ENCODE measurements at regions not wholly inside any gene's neighbourhood (a gene's known extent, or its start where the extent isn't known, plus 50 kb on each side); places are given as distances from the start of the nearest gene placed in this dataset.

DNA sequence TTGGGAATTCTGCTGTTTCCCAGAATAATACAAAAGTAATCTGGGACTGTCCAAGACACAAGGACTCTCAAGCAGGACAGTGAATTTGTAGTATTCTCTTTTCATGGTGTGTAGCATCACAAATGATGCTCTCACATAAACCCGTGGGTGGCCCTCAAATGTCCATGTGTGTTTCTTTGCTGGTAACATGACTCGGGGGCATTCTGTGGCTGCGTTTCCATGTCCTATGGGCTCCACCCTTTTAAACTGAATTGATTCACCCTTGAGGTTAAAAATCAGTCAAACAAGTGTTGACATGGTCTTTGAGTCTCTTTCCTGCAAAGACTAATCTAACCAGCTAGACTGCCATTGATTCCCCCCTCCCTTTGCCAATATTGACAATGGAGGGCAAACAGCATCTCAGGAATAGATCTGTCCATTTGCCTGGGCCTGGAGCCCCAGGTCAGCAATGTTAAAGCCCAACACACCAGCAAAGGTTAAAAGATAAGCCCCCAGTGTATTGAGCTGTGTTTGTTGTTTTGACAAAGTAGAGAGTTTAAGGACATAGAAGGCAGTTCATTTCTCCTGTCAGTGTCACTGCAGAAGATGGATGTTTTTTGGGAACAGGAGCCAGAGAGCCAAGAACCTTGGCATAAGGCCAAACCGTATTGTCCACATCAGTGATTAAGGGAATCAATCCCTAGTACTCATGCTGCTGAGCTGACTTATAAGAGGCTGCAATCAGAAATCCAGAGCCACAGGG, 117.1 kb upstream of the COX10 start:
- no peak for TF ChIP-seq SPI1 (IDR thresholded peaks at IDR 0.05; ENCODE audit: low read depth, low read length)
- no peak for TF ChIP-seq TAF1 (IDR thresholded peaks at IDR 0.05; ENCODE audit: low read depth, low read length)
- DNase-seq (ENCODE audit: insufficient read length, low spot score) = no peak
- FAIRE-seq = no peak

- FAIRE-seq = no peak
- TF ChIP-seq POLR2AphosphoS5 (IDR thresholded peaks at IDR 0.05; ENCODE audit: low read depth, low read length) (no peak), TAF1 (IDR thresholded peaks at IDR 0.05; ENCODE audit: low read depth, low read length) (no peak), PAX5 (IDR thresholded peaks at IDR 0.05; ENCODE audit: insufficient read depth, low read length, severe bottlenecking) (no peak), SPI1 (IDR thresholded peaks at IDR 0.05; ENCODE audit: low read depth, low read length) (no peak), POU2F2 (IDR thresholded peaks at IDR 0.05; ENCODE audit: low read depth, low read length) (no peak), POLR2A (IDR thresholded peaks at IDR 0.05; ENCODE audit: low read depth, low read length) (no peak)
These were observed 115.5 kb upstream of the COX10 start for GRCh38 chr17:13953841-13954240.

GRCh38 chr17:13957636-13958035, 111.7 kb upstream of the COX10 start:
- TF ChIP-seq POLR2A (IDR thresholded peaks at IDR 0.05; ENCODE audit: low read depth, low read length) = no peak
- no peak for TF ChIP-seq POLR2AphosphoS5 (IDR thresholded peaks at IDR 0.05; ENCODE audit: low read depth, low read length)
- no peak for TF ChIP-seq TAF1 (IDR thresholded peaks at IDR 0.05; ENCODE audit: low read depth, low read length)
- no peak for TF ChIP-seq SPI1 (IDR thresholded peaks at IDR 0.05; ENCODE audit: low read depth, low read length)
- TF ChIP-seq PAX5 (IDR thresholded peaks at IDR 0.05; ENCODE audit: insufficient read depth, low read length, severe bottlenecking) = no peak
- TF ChIP-seq POU2F2 (IDR thresholded peaks at IDR 0.05; ENCODE audit: low read depth, low read length) = no peak
- FAIRE-seq (no peak), DNase-seq (ENCODE audit: insufficient read length, low spot score) (no peak)

More at GRCh38 chr17:13953841-13954240, 115.5 kb upstream of the COX10 start:
- DNase-seq (ENCODE audit: insufficient read length, low spot score) = no peak

- FAIRE-seq (no peak), DNase-seq (ENCODE audit: insufficient read length, low spot score) (no peak)
- no peak for TF ChIP-seq PAX5 (IDR thresholded peaks at IDR 0.05; ENCODE audit: insufficient read depth, low read length, severe bottlenecking)
- TF ChIP-seq POLR2A (IDR thresholded peaks at IDR 0.05; ENCODE audit: low read depth, low read length) = no peak
- TF ChIP-seq POU2F2 (IDR thresholded peaks at IDR 0.05; ENCODE audit: low read depth, low read length) = no peak
- TF ChIP-seq TAF1 (IDR thresholded peaks at IDR 0.05; ENCODE audit: low read depth, low read length) = no peak
- no peak for TF ChIP-seq SPI1 (IDR thresholded peaks at IDR 0.05; ENCODE audit: low read depth, low read length)
- TF ChIP-seq POLR2AphosphoS5 (IDR thresholded peaks at IDR 0.05; ENCODE audit: low read depth, low read length) = no peak
These were observed 110.5 kb upstream of the COX10 start for GRCh38 chr17:13958773-13959172.

DNA sequence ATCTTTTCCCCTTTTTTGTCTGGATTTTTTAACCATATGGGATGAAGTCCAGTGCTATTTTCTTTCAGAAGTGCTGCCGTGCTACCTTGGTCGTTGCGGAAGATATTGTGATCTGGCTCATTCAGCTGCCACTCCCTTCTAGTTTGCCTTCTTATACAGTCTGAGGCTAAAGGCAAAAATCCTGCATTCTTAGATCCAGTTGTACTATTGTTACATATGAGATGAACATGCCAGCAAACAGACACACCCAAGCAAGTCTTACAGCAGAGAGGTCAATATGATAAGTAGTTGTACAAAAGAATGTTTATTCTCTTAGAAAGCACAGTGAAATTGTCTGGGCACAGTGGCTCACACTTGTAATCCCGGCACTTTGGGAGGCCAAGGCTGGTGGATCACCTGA, 108.0 kb upstream of the COX10 start:
- DNase-seq (ENCODE audit: insufficient read length, low spot score) = no peak
- FAIRE-seq = no peak
- TF ChIP-seq POLR2AphosphoS5 (IDR thresholded peaks at IDR 0.05; ENCODE audit: low read depth, low read length) = no peak
- no peak for TF ChIP-seq POLR2A (IDR thresholded peaks at IDR 0.05; ENCODE audit: low read depth, low read length)
- TF ChIP-seq TAF1 (IDR thresholded peaks at IDR 0.05; ENCODE audit: low read depth, low read length) = no peak
- no peak for TF ChIP-seq SPI1 (IDR thresholded peaks at IDR 0.05; ENCODE audit: low read depth, low read length)
- no peak for TF ChIP-seq PAX5 (IDR thresholded peaks at IDR 0.05; ENCODE audit: insufficient read depth, low read length, severe bottlenecking)
- no peak for TF ChIP-seq POU2F2 (IDR thresholded peaks at IDR 0.05; ENCODE audit: low read depth, low read length)

GRCh38 chr17:13962716-13963240, 106.5 kb upstream of the COX10 start:
- TF ChIP-seq PAX5 (IDR thresholded peaks at IDR 0.05; ENCODE audit: insufficient read depth, low read length, severe bottlenecking) = no peak
- no peak for DNase-seq (ENCODE audit: insufficient read length, low spot score)
- FAIRE-seq = no peak

- DNase-seq (ENCODE audit: insufficient read length, low spot score) = no peak
- no peak for FAIRE-seq
- TF ChIP-seq TAF1 (IDR thresholded peaks at IDR 0.05; ENCODE audit: low read depth, low read length) (no peak), POLR2AphosphoS5 (IDR thresholded peaks at IDR 0.05; ENCODE audit: low read depth, low read length) (no peak), PAX5 (IDR thresholded peaks at IDR 0.05; ENCODE audit: insufficient read depth, low read length, severe bottlenecking) (no peak), SPI1 (IDR thresholded peaks at IDR 0.05; ENCODE audit: low read depth, low read length) (no peak), POLR2A (IDR thresholded peaks at IDR 0.05; ENCODE audit: low read depth, low read length) (no peak), POU2F2 (IDR thresholded peaks at IDR 0.05; ENCODE audit: low read depth, low read length) (no peak)
These were observed 101.9 kb upstream of the COX10 start for GRCh38 chr17:13967416-13967815.

DNA sequence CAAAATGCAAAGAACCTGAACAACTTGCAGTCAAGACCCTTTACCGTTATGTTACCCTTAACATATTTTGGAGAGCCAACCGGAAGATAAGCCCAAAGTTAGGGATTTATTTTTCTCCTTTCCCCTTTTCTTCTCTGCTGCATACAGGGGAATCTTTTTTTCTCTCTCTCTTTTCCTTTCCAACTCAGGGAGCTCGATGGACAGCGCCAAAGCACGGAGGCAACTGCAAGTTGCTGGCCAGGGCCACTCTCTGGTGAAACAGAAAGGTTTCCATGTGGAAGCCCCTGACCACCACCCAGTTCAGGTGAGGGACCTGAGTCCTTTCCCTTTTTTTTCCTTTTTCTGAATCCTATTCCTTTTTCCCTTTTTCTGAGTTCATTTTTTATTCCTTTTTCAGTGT, 98.8 kb upstream of the COX10 start:
- DNase-seq (ENCODE audit: insufficient read length, low spot score) = no peak
- no peak for FAIRE-seq
- TF ChIP-seq POU2F2 (IDR thresholded peaks at IDR 0.05; ENCODE audit: low read depth, low read length) = no peak
- no peak for TF ChIP-seq SPI1 (IDR thresholded peaks at IDR 0.05; ENCODE audit: low read depth, low read length)
- TF ChIP-seq PAX5 (IDR thresholded peaks at IDR 0.05; ENCODE audit: insufficient read depth, low read length, severe bottlenecking) = no peak
- TF ChIP-seq POLR2A (IDR thresholded peaks at IDR 0.05; ENCODE audit: low read depth, low read length) = no peak
- TF ChIP-seq TAF1 (IDR thresholded peaks at IDR 0.05; ENCODE audit: low read depth, low read length) = no peak
- TF ChIP-seq POLR2AphosphoS5 (IDR thresholded peaks at IDR 0.05; ENCODE audit: low read depth, low read length) = no peak

DNA sequence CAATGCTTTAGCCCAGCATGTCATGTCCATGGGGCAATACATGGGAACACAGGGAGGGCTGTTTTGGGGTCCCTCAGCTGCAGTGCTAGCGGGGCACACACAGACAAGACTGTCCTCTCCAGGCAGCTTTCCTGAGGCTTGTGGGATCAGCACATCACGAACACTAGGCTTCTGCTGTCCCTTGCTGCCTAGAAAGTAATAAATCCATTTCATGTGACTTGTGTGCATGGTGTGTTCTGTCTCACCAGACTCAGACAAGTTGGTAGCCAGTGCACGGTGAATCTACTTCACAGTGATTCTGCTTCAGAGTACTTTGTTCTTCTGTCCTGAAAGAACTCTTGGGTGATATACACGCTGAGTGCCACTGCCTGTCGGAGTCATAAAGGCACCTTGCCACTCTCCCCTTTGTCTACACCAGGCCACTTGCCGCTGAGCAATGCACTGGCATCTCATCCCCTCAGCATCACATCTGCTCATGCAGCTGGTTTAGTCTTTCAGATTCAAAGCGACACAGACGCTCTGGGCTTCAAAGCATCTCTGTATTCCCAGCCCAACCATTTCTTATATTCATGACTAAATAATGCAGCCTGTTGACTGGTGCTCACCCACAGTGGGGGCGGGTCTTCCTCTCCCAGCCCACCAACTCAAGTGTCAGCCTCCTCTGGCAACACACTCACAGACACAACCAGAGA, 95.2 kb upstream of the COX10 start:
- TF ChIP-seq PAX5 (IDR thresholded peaks at IDR 0.05; ENCODE audit: insufficient read depth, low read length, severe bottlenecking) = no peak
- no peak for TF ChIP-seq POLR2A (IDR thresholded peaks at IDR 0.05; ENCODE audit: low read depth, low read length)
- no peak for TF ChIP-seq POLR2AphosphoS5 (IDR thresholded peaks at IDR 0.05; ENCODE audit: low read depth, low read length)
- no peak for TF ChIP-seq POU2F2 (IDR thresholded peaks at IDR 0.05; ENCODE audit: low read depth, low read length)
- TF ChIP-seq SPI1 (IDR thresholded peaks at IDR 0.05; ENCODE audit: low read depth, low read length) = no peak
- no peak for TF ChIP-seq TAF1 (IDR thresholded peaks at IDR 0.05; ENCODE audit: low read depth, low read length)
- no peak for FAIRE-seq
- no peak for DNase-seq (ENCODE audit: insufficient read length, low spot score)
